H9 (cell line): ENCODE measurements at regions not wholly inside any gene's neighbourhood (a gene's known extent, or its start where the extent isn't known, plus 50 kb on each side); places are given as distances from the start of the nearest gene placed in this dataset.
"Not testable (repeated sequence)": the region's sequence is repeated elsewhere in the genome, so short reads cannot be mapped to it uniquely, and the experiment has no call there.

Source experiments
- DNase-seq: peaks from one replicate; pipeline ENCODE4 v3.0.0-alpha.2; 2017
- H2AFZ ChIP-seq: one replicate; pipeline ENCODE4 v1.6.1; 2013; ENCODE audit warnings: mild to moderate bottlenecking, low read length, control low read depth, moderate library complexity
- H2AK5ac ChIP-seq: 2 replicates; pipeline ENCODE4 v1.6.1; 2013; ENCODE audit warnings: low read length, control low read depth, mixed read lengths; ENCODE audit not compliant: insufficient read length
- H2BK120ac ChIP-seq: one replicate; pipeline ENCODE4 v1.6.1; 2013; ENCODE audit warnings: low read depth, mild to moderate bottlenecking, low read length, control low read depth, inconsistent platforms; ENCODE audit not compliant: poor library complexity, severe bottlenecking
- H2BK12ac ChIP-seq: 2 replicates; pipeline ENCODE4 v1.6.1; 2013; ENCODE audit warnings: low read length, control low read depth, mixed read lengths, low read depth; ENCODE audit not compliant: insufficient read length
- H2BK15ac ChIP-seq: 2 replicates; pipeline ENCODE4 v1.6.1; 2013; ENCODE audit warnings: low read depth, low read length, control low read depth
- H2BK20ac ChIP-seq: one replicate; pipeline ENCODE4 v1.6.1; 2013; ENCODE audit warnings: low read depth, mild to moderate bottlenecking, low read length, control low read depth, inconsistent platforms; ENCODE audit not compliant: poor library complexity, severe bottlenecking
- H2BK5ac ChIP-seq: 2 replicates; pipeline ENCODE4 v1.6.1; 2013; ENCODE audit warnings: low read length, control low read depth, mixed read lengths; ENCODE audit not compliant: insufficient read length
- H3K14ac ChIP-seq: 2 replicates; pipeline ENCODE4 v1.6.1; 2013; ENCODE audit warnings: low read length, control low read depth; ENCODE audit not compliant: insufficient read depth
- H3K18ac ChIP-seq: 2 replicates; pipeline ENCODE4 v1.6.1; 2013; ENCODE audit warnings: low read depth, mild to moderate bottlenecking, mixed read lengths, low read length, control low read depth; ENCODE audit not compliant: insufficient read length
- H3K23ac ChIP-seq: 2 replicates; pipeline ENCODE4 v1.6.1; 2013; ENCODE audit warnings: low read length, control low read depth, mixed read lengths, low read depth; ENCODE audit not compliant: insufficient read length
- H3K23me2 ChIP-seq: 2 replicates; pipeline ENCODE4 v1.6.1; 2013; ENCODE audit warnings: low read depth, mild to moderate bottlenecking, mixed read lengths, low read length, control low read depth; ENCODE audit not compliant: insufficient read length, poor library complexity, severe bottlenecking
- H3K27ac ChIP-seq: 2 replicates; pipeline ENCODE4 v1.5.1; 2013; ENCODE audit warnings: low read length, control low read depth, mixed read lengths, low read depth; ENCODE audit not compliant: insufficient read length
- H3K27me3 ChIP-seq: 2 replicates; pipeline ENCODE4 v1.6.1; 2013; ENCODE audit warnings: low read length, control low read depth, inconsistent platforms; ENCODE audit not compliant: insufficient read depth
- H3K4ac ChIP-seq: 2 replicates; pipeline ENCODE4 v1.6.1; 2013; ENCODE audit warnings: low read depth, mild to moderate bottlenecking, control low read depth, inconsistent platforms, low read length, moderate library complexity
- H3K4me1 ChIP-seq: 2 replicates; pipeline ENCODE4 v1.6.1; 2013; ENCODE audit warnings: low read length, control low read depth, inconsistent platforms; ENCODE audit not compliant: insufficient read depth
- H3K4me2 ChIP-seq: 2 replicates; pipeline ENCODE4 v1.6.1; 2013; ENCODE audit warnings: low read length, control low read depth, mixed read lengths; ENCODE audit not compliant: insufficient read length, insufficient read depth
- H3K56ac ChIP-seq: 2 replicates; pipeline ENCODE4 v1.6.1; 2013; ENCODE audit warnings: low read depth, mild to moderate bottlenecking, mixed read lengths, low read length, control low read depth; ENCODE audit not compliant: insufficient read length
- H3K79me1 ChIP-seq: 2 replicates; pipeline ENCODE4 v1.6.1; 2013; ENCODE audit warnings: low read depth, mild to moderate bottlenecking, moderate library complexity, low read length, control low read depth, inconsistent platforms; ENCODE audit not compliant: insufficient read depth, poor library complexity, severe bottlenecking
- H3K79me2 ChIP-seq: 2 replicates; pipeline ENCODE4 v1.6.1; 2013; ENCODE audit warnings: low read length, control low read depth, inconsistent platforms; ENCODE audit not compliant: insufficient read depth
- H3K9ac ChIP-seq: 2 replicates; pipeline ENCODE4 v1.6.1; 2013; ENCODE audit warnings: low read length, control low read depth, mixed read lengths; ENCODE audit not compliant: insufficient read length; ENCODE audit errors: extremely low read depth
- H3K9me3 ChIP-seq: one replicate; pipeline ENCODE4 v1.6.1; 2013; ENCODE audit warnings: low read depth, low read length, inconsistent platforms; ENCODE audit not compliant: control insufficient read depth
- H3T11ph ChIP-seq: one replicate; pipeline ENCODE4 v1.6.1; 2013; ENCODE audit warnings: mild to moderate bottlenecking, low read length, control low read depth, inconsistent platforms
- H4K20me1 ChIP-seq: one replicate; pipeline ENCODE4 v1.6.1; 2013; ENCODE audit not compliant: control insufficient read depth, insufficient read length, insufficient read depth
- H4K5ac ChIP-seq: 2 replicates; pipeline ENCODE4 v1.6.1; 2013; ENCODE audit warnings: low read depth, mild to moderate bottlenecking, mixed read lengths, low read length, control low read depth; ENCODE audit not compliant: insufficient read length
- H4K8ac ChIP-seq: replicated peaks from 2 replicates; pipeline ENCODE4 v1.6.1; 2013; ENCODE audit warnings: low read length, control low read depth, mixed read lengths, low read depth; ENCODE audit not compliant: insufficient read length
- H4K91ac ChIP-seq: 2 replicates; pipeline ENCODE4 v1.6.1; 2013; ENCODE audit warnings: low read depth, mild to moderate bottlenecking, moderate library complexity, mixed read lengths, low read length, control low read depth; ENCODE audit not compliant: insufficient read length
- H3K27ac Mint-ChIP-seq, 3 experiments: 2 replicates in 2 of 3; 3 replicates in 1 of 3; pipeline ENCODE4 v1.8.0; 2020 to 2021; ENCODE audit warnings: mixed read lengths in 3 of 3, mild to moderate bottlenecking in 1 of 3, moderate library complexity in 1 of 3
- H3K27me3 Mint-ChIP-seq: 2 replicates; pipeline ENCODE4 v1.8.0; 2021; ENCODE audit warnings: low read depth, mild to moderate bottlenecking, moderate library complexity, mixed read lengths
- H3K36me3 Mint-ChIP-seq, 3 experiments: 2 replicates in 2 of 3; 3 replicates in 1 of 3; pipeline ENCODE4 v1.8.0; 2020 to 2021; ENCODE audit warnings: low read depth in 3 of 3, mixed read lengths in 3 of 3; ENCODE audit not compliant: insufficient read depth in 1 of 3
- H3K4me1 Mint-ChIP-seq, 2 experiments: 2 replicates each; pipeline ENCODE4 v1.8.0; 2020; ENCODE audit warnings: mixed read lengths in 2 of 2
- H3K4me3 Mint-ChIP-seq, 2 experiments: 2 replicates in 1 of 2; 3 replicates in 1 of 2; pipeline ENCODE4 v1.8.0; 2020 to 2021; ENCODE audit warnings: mild to moderate bottlenecking in 2 of 2, mixed read lengths in 2 of 2, moderate library complexity in 1 of 2
- H3K9me3 Mint-ChIP-seq, 2 experiments: 2 replicates in 1 of 2; 3 replicates in 1 of 2; pipeline ENCODE4 v1.8.0; 2020; ENCODE audit warnings: mild to moderate bottlenecking in 2 of 2, mixed read lengths in 2 of 2, moderate library complexity in 1 of 2
- CTCF ChIP-seq: fragments of 200-600 bp; sonication (generic); conservative IDR thresholded peaks from 3 replicates; pipeline ENCODE4 v1.8.0; 2021; ENCODE audit warnings: antibody characterized with exemption, mild to moderate bottlenecking
- WGBS: extraction: QIAGEN DNeasy Blood & Tissue Kit; methylation state at CpG from one replicate; pipeline ENCODE4 v1.1.7; 2013; ENCODE audit warnings: missing lambda C conversion rate, low lambda C conversion rate, mixed read lengths; ENCODE audit not compliant: insufficient read length; ENCODE audit errors: extremely low coverage; 5-methylcytosine and 5-hydroxymethylcytosine counted together

GRCh38 chr1:192884241-192884640 lies 75.4 kb downstream of the RGS2 start:
- no peak overlapping the region for H2BK15ac ChIP-seq
- peaks cover 19% of the 10 kb centered on the region in 2 experiments for H3K4me1 Mint-ChIP-seq
- H3K27ac ChIP-seq: no peak overlapping the region
- no peak overlapping the region for H3K4ac ChIP-seq
- no peaks in the 10 kb centered on the region for H4K20me1 ChIP-seq
- no peak overlapping the region for H3K14ac ChIP-seq
- H3K4me2 ChIP-seq: no peak overlapping the region
- WGBS: no CpG with 5 or more reads among the region's 5 CpGs
- H2BK120ac ChIP-seq: no peak overlapping the region
- no peak overlapping the region for H2BK12ac ChIP-seq
- H3K9me3 Mint-ChIP-seq: no peaks in the 10 kb centered on the region; a peak in 1 of 5 replicates
- no peak for DNase-seq
- no peaks in the 10 kb centered on the region for H3K79me2 ChIP-seq
- peaks cover 0 to 6% (median 2%) of the 10 kb centered on the region in 3 experiments; a peak in 3 of 7 replicates for H3K36me3 Mint-ChIP-seq
- H3K9ac ChIP-seq: no peak overlapping the region
- no peak overlapping the region for H4K8ac ChIP-seq
- H3K23me2 ChIP-seq: no peaks in the 10 kb centered on the region
- no peak overlapping the region for H2AFZ ChIP-seq
- H2AK5ac ChIP-seq: no peak overlapping the region
- H3K56ac ChIP-seq: no peak overlapping the region
- no peak overlapping the region for H2BK5ac ChIP-seq
- no peaks in the 10 kb centered on the region for H3K27me3 ChIP-seq
- no peak overlapping the region for H2BK20ac ChIP-seq
- H3K4me3 Mint-ChIP-seq: no peak overlapping the region
- H4K91ac ChIP-seq: no peak overlapping the region
- no peaks in the 10 kb centered on the region for H3K27me3 Mint-ChIP-seq
- peaks cover 2% of the 10 kb centered on the region; the same call in 1 of the 2 replicates for H3K4me1 ChIP-seq
- H4K5ac ChIP-seq: no peak overlapping the region
- no peaks in the 10 kb centered on the region for H3K79me1 ChIP-seq
- no peak for TF ChIP-seq CTCF
- no peak overlapping the region for H3T11ph ChIP-seq
- no peaks in the 10 kb centered on the region for H3K9me3 ChIP-seq
- no peak overlapping the region for H3K18ac ChIP-seq
- H3K27ac Mint-ChIP-seq: no peak overlapping the region
- H3K23ac ChIP-seq: no peak overlapping the region

- not testable (repeated sequence) for H3K4ac ChIP-seq, H3K4me3 Mint-ChIP-seq, H2AFZ ChIP-seq, H3K36me3 Mint-ChIP-seq, H3K27ac Mint-ChIP-seq, H2AK5ac ChIP-seq, H3T11ph ChIP-seq, H2BK120ac ChIP-seq, H3K56ac ChIP-seq, H3K79me1 ChIP-seq, H2BK5ac ChIP-seq, H3K23me2 ChIP-seq, H4K8ac ChIP-seq, H2BK12ac ChIP-seq, H2BK20ac ChIP-seq, H4K5ac ChIP-seq, H3K14ac ChIP-seq, H3K9ac ChIP-seq, H3K27me3 ChIP-seq, H2BK15ac ChIP-seq, H3K4me2 ChIP-seq, H3K9me3 Mint-ChIP-seq, H3K23ac ChIP-seq, H3K27ac ChIP-seq, H3K79me2 ChIP-seq, H3K27me3 Mint-ChIP-seq, H3K4me1 ChIP-seq, H3K18ac ChIP-seq, DNase-seq, H4K20me1 ChIP-seq, H3K9me3 ChIP-seq, H4K91ac ChIP-seq
- no CpG with 5 or more reads among the region's 3 CpGs for WGBS
- peaks cover 19% of the 10 kb centered on the region in 2 experiments for H3K4me1 Mint-ChIP-seq
Measured at GRCh38 chr1:192885387-192885786, 76.5 kb downstream of the RGS2 start.
